Endothelial cell of umbilical vein (primary cell): ENCODE measurements at regions not wholly inside any gene's neighbourhood (a gene's known extent, or its start where the extent isn't known, plus 50 kb on each side); places are given as distances from the start of the nearest gene placed in this dataset.

Source experiments
- BruUV-seq: library from RNA; stranded (reverse); fragments of 400-500 nt; replicated peaks from 2 replicates; lab custom pipeline; 2021; lab: Mats Ljungman, UMichigan
- CTCF ChIA-PET: fragments of 300-600, 350-600 bp; sonication (Branson Sonifier 250); formaldehyde crosslinking; loops from one replicate; lab custom pipeline; 2021; ENCODE audit warnings: antibody characterized with exemption, inconsistent platforms; lab: Charles Lee
- POLR2A ChIA-PET: fragments of 300-600, 350-600 bp; sonication (Branson Sonifier 250); formaldehyde crosslinking; loops from one replicate; lab custom pipeline; 2021; ENCODE audit warnings: antibody characterized with exemption, inconsistent platforms; lab: Charles Lee
- DNase-seq: peaks from one replicate; pipeline ENCODE4 v3.0.0-alpha.2; 2011; ENCODE audit warnings: low read depth, low spot score
- FAIRE-seq: peaks from 2 replicates; lab custom pipeline; 2011; peaks lifted over from hg19 to GRCh38; lab: Jason Lieb, UNC
- H2AFZ ChIP-seq: 2 replicates; pipeline ENCODE4 v1.6.0; 2012; ENCODE audit warnings: low read depth, low read length, control low read depth, inconsistent platforms
- H3K27ac ChIP-seq: 2 replicates; pipeline ENCODE4 v1.5.1; 2011; ENCODE audit warnings: low read depth, mild to moderate bottlenecking, control low read depth, low read length, moderate library complexity; ENCODE audit not compliant: insufficient read depth
- H3K27me3 ChIP-seq, 2 experiments: 2 replicates each; pipeline versions ENCODE4 v1.6.0 to v1.6.1; 2011; ENCODE audit warnings: low read length in 2 of 2, mixed read lengths in 1 of 2; ENCODE audit not compliant: control insufficient read depth in 2 of 2, insufficient read depth in 2 of 2
- H3K36me3 ChIP-seq, 2 experiments: 2 replicates in 1 of 2; 3 replicates in 1 of 2; pipeline ENCODE4 v1.5.1; 2011; ENCODE audit warnings: low read length in 2 of 2, mild to moderate bottlenecking in 1 of 2, moderate library complexity in 1 of 2; ENCODE audit not compliant: control insufficient read depth in 2 of 2, insufficient read depth in 2 of 2; ENCODE audit errors: extremely low read depth in 1 of 2
- H3K4me1 ChIP-seq: 3 replicates; pipeline ENCODE4 v1.5.1; 2011; ENCODE audit warnings: mild to moderate bottlenecking, low read length; ENCODE audit not compliant: control insufficient read depth, insufficient read depth; ENCODE audit errors: extremely low read depth
- H3K4me2 ChIP-seq: 2 replicates; pipeline ENCODE4 v1.6.1; 2011; ENCODE audit warnings: low read length, control low read depth, mixed read lengths; ENCODE audit not compliant: insufficient read depth
- H3K4me3 ChIP-seq, 3 experiments: fragments of 200-600 bp in 1 of 3; sonication (generic), shearing (Covaris generic) in 1 of 3; replicated peaks in 1 of 3; 2 replicates each; pipeline ENCODE4 v1.5.1; 2011 to 2016; ENCODE audit warnings: control low read depth in 3 of 3, low read length in 3 of 3, mild to moderate bottlenecking in 2 of 3, inconsistent platforms in 1 of 3, low read depth in 1 of 3, moderate library complexity in 1 of 3; ENCODE audit not compliant: insufficient read depth in 1 of 3
- H3K79me2 ChIP-seq: 2 replicates; pipeline ENCODE4 v1.6.0; 2012; ENCODE audit warnings: low read length, inconsistent platforms; ENCODE audit not compliant: control insufficient read depth, insufficient read depth
- H3K9ac ChIP-seq: replicated peaks from 2 replicates; pipeline ENCODE3; 2011; ENCODE audit warnings: low read length, control low read depth; ENCODE audit not compliant: insufficient read depth; ENCODE audit errors: extremely low read depth
- H3K9me1 ChIP-seq: replicated peaks from 3 replicates; pipeline ENCODE4 v1.6.0; 2011; ENCODE audit warnings: mild to moderate bottlenecking, low read length; ENCODE audit not compliant: control insufficient read depth, insufficient read depth; ENCODE audit errors: extremely low read depth
- H3K9me3 ChIP-seq: replicated peaks from 2 replicates; pipeline ENCODE4 v1.5.1; 2012; ENCODE audit warnings: low read length, inconsistent platforms; ENCODE audit not compliant: control insufficient read depth, insufficient read depth
- H4K20me1 ChIP-seq: replicated peaks from 2 replicates; pipeline ENCODE3; 2011; ENCODE audit warnings: mild to moderate bottlenecking, low read length; ENCODE audit not compliant: control insufficient read depth, insufficient read depth; ENCODE audit errors: extremely low read depth
- CTCF ChIP-seq, 2 donors: IDR thresholded peaks; 1 replicate in 1 of 2; 2 replicates in 1 of 2; pipeline ENCODE4 v1.5.1; 2011; ENCODE audit warnings: low read length in 2 of 2, mild to moderate bottlenecking in 2 of 2, moderate library complexity in 2 of 2, control low read depth in 1 of 2, inconsistent platforms in 1 of 2, low read depth in 1 of 2; ENCODE audit not compliant: insufficient read depth in 1 of 2; ENCODE audit errors: extremely low read depth in 1 of 2
- EZH2 ChIP-seq: IDR thresholded peaks from 2 replicates; pipeline ENCODE4 v1.6.1; 2012; ENCODE audit warnings: borderline replicate concordance, low read depth, mild to moderate bottlenecking, moderate library complexity, low read length, inconsistent platforms; ENCODE audit not compliant: severe bottlenecking
- FOS ChIP-seq: IDR thresholded peaks from 2 replicates; pipeline ENCODE4 v1.6.1; 2011; ENCODE audit warnings: mild to moderate bottlenecking, low read length, moderate library complexity, borderline replicate concordance; ENCODE audit not compliant: insufficient read depth
- GATA2 ChIP-seq: IDR thresholded peaks from 2 replicates; pipeline ENCODE4 v1.7.0; 2011; ENCODE audit warnings: low read depth, mild to moderate bottlenecking, moderate library complexity, mixed read lengths, low read length; ENCODE audit not compliant: insufficient read length, insufficient read depth
- JUN ChIP-seq: IDR thresholded peaks from 2 replicates; pipeline ENCODE4 v1.6.1; 2011; ENCODE audit warnings: borderline replicate concordance, low read depth; ENCODE audit not compliant: insufficient read length, insufficient read depth
- MAX ChIP-seq: IDR thresholded peaks from 2 replicates; pipeline ENCODE4 v1.6.1; 2011; ENCODE audit not compliant: insufficient read depth, insufficient read length
- MYC ChIP-seq: IDR thresholded peaks from one replicate; pipeline ENCODE4 v1.6.1; 2011; ENCODE audit warnings: mild to moderate bottlenecking, low read depth, low read length
- POLR2A ChIP-seq: IDR thresholded peaks from 2 replicates; pipeline ENCODE4 v1.6.1; 2012; ENCODE audit warnings: low read depth, mild to moderate bottlenecking, control low read depth, low read length
- POLR2AphosphoS5 ChIP-seq: IDR thresholded peaks from 2 replicates; pipeline ENCODE4 v1.6.1; 2012; ENCODE audit warnings: low read depth, mild to moderate bottlenecking, control low read depth, low read length, moderate library complexity; ENCODE audit not compliant: insufficient read depth
- dilution Hi-C: fragments of 300-500 bp; cut with MboI; formaldehyde crosslinking; loops from one replicate; pipeline ENCODE4 v1.15.0; 2019; ENCODE audit warnings: low sequenced_read_pairs; ENCODE audit not compliant: extremely low pct_ligation_motif_present
- intact Hi-C: fragments of 100-400 bp; cut with micrococcal nuclease; formaldehyde crosslinking; loops from one replicate; pipeline ENCODE4 v1.10.0; 2022

GRCh38 chr1:5475572-5475971 is 516.7 kb downstream of the NPHP4 start:
- H3K9ac ChIP-seq, result no peak overlapping the region
- H3K27ac ChIP-seq, result no peak overlapping the region
- H3K4me1 ChIP-seq, result no peaks in the 10 kb centered on the region
- intact Hi-C loops (no loop called here), dilution Hi-C loops (no loop called here)
- H4K20me1 ChIP-seq, result no peaks in the 10 kb centered on the region
- no peaks in the 10 kb centered on the region for H3K9me1 ChIP-seq
- H3K9me3 ChIP-seq, result peaks cover 4% of the 10 kb centered on the region
- no peak overlapping the region for H3K4me3 ChIP-seq
- no peaks in the 10 kb centered on the region for H3K79me2 ChIP-seq
- no peak overlapping the region for H3K4me2 ChIP-seq
- no peak for DNase-seq
- BruUV-seq, result no TSS peak
- CTCF ChIA-PET, result no interaction called here
- no peak for FAIRE-seq
- POLR2A ChIA-PET, result no interaction called here
- TF ChIP-seq MYC (no peak), MAX (no peak), EZH2 (no peak), GATA2 (no peak), JUN (no peak), POLR2A (no peak), POLR2AphosphoS5 (no peak), CTCF (IDR thresholded peaks at IDR 0.05; ENCODE audit: extremely low read depth in 1 of 2, insufficient read depth in 1 of 2, low read depth in 1 of 2, low read length in 2 of 2) (no peak), FOS (no peak)
- no peak overlapping the region for H2AFZ ChIP-seq
- H3K36me3 ChIP-seq, result no peaks in the 10 kb centered on the region
- no peaks in the 10 kb centered on the region for H3K27me3 ChIP-seq
